Glomerular endothelial cell (primary cell): ENCODE measurements at regions not wholly inside any gene's neighbourhood (a gene's known extent, or its start where the extent isn't known, plus 50 kb on each side); places are given as distances from the start of the nearest gene placed in this dataset.
"Not testable (repeated sequence)": the region's sequence is repeated elsewhere in the genome, so short reads cannot be mapped to it uniquely, and the experiment has no call there.

Source experiments
- DNase-seq: peaks from one replicate; pipeline ENCODE4 v3.0.0-alpha.2; 2011; ENCODE audit warnings: low read depth, low spot score; ENCODE audit errors: extremely low read depth

- no peak for DNase-seq
These were observed 202.5 kb downstream of the NUFIP1 start for GRCh38 chr13:44786756-44787155.

GRCh38 chr13:44785401-44785800 is 203.9 kb downstream of the NUFIP1 start:
- no peak for DNase-seq

- no peak for DNase-seq
These were observed 204.6 kb downstream of the NUFIP1 start for GRCh38 chr13:44784708-44785080.

- DNase-seq = no peak
These were observed 205.1 kb downstream of the NUFIP1 start for GRCh38 chr13:44783994-44784707.

- DNase-seq = no peak
These were observed 204.6 kb upstream of the TSC22D1 start for GRCh38 chr13:44780591-44781280.

- DNase-seq = no peak
These were observed 202.8 kb upstream of the TSC22D1 start for GRCh38 chr13:44778761-44779484.

- DNase-seq = not testable (repeated sequence)
These were observed 199.2 kb upstream of the TSC22D1 start for GRCh38 chr13:44775290-44775689.

GRCh38 chr13:44770951-44771350 is 194.8 kb upstream of the TSC22D1 start:
- DNase-seq = no peak

- DNase-seq = no peak
These were observed 193.6 kb upstream of the TSC22D1 start for GRCh38 chr13:44769686-44770085.

- no peak for DNase-seq
These were observed 192.8 kb upstream of the TSC22D1 start for GRCh38 chr13:44768775-44769581.

GRCh38 chr13:44768239-44768638 is 192.1 kb upstream of the TSC22D1 start:
- DNase-seq = no peak

- DNase-seq = no peak
These were observed 188.9 kb upstream of the TSC22D1 start for GRCh38 chr13:44765001-44765471.

- no peak for DNase-seq
These were observed 188.2 kb upstream of the TSC22D1 start for GRCh38 chr13:44764302-44764692.

GRCh38 chr13:44763615-44764301 is 187.6 kb upstream of the TSC22D1 start:
- DNase-seq = no peak

- DNase-seq = no peak
These were observed 186.8 kb upstream of the TSC22D1 start for GRCh38 chr13:44762911-44763310.

- DNase-seq = no peak
These were observed 184.3 kb upstream of the TSC22D1 start for GRCh38 chr13:44760434-44760833.

- no peak for DNase-seq
These were observed 183.5 kb upstream of the TSC22D1 start for GRCh38 chr13:44759384-44760360.

GRCh38 chr13:44758630-44759383 is 182.7 kb upstream of the TSC22D1 start:
- DNase-seq = peak; percentile 61
